NCI-H1092 (cell line): ENCODE measurements at regions not wholly inside any gene's neighbourhood (a gene's known extent, or its start where the extent isn't known, plus 50 kb on each side); places are given as distances from the start of the nearest gene placed in this dataset.

ENCODE experiments used
- DNase-seq: peaks from one replicate; lab custom pipeline; 2025; lab: John Stamatoyannopoulos, UW

- DNase-seq: no peak
Observed at GRCh38 chr5:98564836-98565235, 208.6 kb upstream of the RGMB start.

- no peak for DNase-seq
Observed at GRCh38 chr5:98568336-98568735, 205.1 kb upstream of the RGMB start.

GRCh38 chr5:98569288-98569687, 204.2 kb upstream of the RGMB start:
- no peak for DNase-seq

- DNase-seq: no peak
Observed at GRCh38 chr5:98570010-98570409, 203.5 kb upstream of the RGMB start.

- no peak for DNase-seq
Observed at GRCh38 chr5:98570661-98571191, 202.7 kb upstream of the RGMB start.

GRCh38 chr5:98573834-98574320, 199.6 kb upstream of the RGMB start:
- DNase-seq: no peak

GRCh38 chr5:98576275-98576674, 197.2 kb upstream of the RGMB start:
- no peak for DNase-seq

GRCh38 chr5:98578438-98578837, 195.0 kb upstream of the RGMB start:
- DNase-seq: no peak

GRCh38 chr5:98581112-98581997, 192.1 kb upstream of the RGMB start:
- DNase-seq: no peak

GRCh38 chr5:98583586-98583985, 189.9 kb upstream of the RGMB start:
- no peak for DNase-seq

GRCh38 chr5:98585661-98586310, 187.7 kb upstream of the RGMB start:
- DNase-seq: no peak

GRCh38 chr5:98586581-98586980, 186.9 kb upstream of the RGMB start:
- DNase-seq: no peak

GRCh38 chr5:98587166-98587565, 186.3 kb upstream of the RGMB start:
- DNase-seq: no peak

GRCh38 chr5:98588215-98588614, 185.2 kb upstream of the RGMB start:
- no peak for DNase-seq

GRCh38 chr5:98593418-98593817, 180.0 kb upstream of the RGMB start:
- no peak for DNase-seq

- DNase-seq: no peak
Observed at GRCh38 chr5:98594098-98594497, 179.4 kb upstream of the RGMB start.

GRCh38 chr5:98599016-98599415, 174.4 kb upstream of the RGMB start:
- DNase-seq: no peak

- DNase-seq: no peak
Observed at GRCh38 chr5:98602534-98603112, 170.8 kb upstream of the RGMB start.

- DNase-seq: no peak
Observed at GRCh38 chr5:98603456-98603855, 170.0 kb upstream of the RGMB start.

- no peak for DNase-seq
Observed at GRCh38 chr5:98604301-98604700, 169.2 kb upstream of the RGMB start.

- no peak for DNase-seq
Observed at GRCh38 chr5:98604721-98605425, 168.6 kb upstream of the RGMB start.

GRCh38 chr5:98605426-98605825, 168.0 kb upstream of the RGMB start:
- DNase-seq: no peak
